GM10248 (cell line): ENCODE measurements at regions not wholly inside any gene's neighbourhood (a gene's known extent, or its start where the extent isn't known, plus 50 kb on each side); places are given as distances from the start of the nearest gene placed in this dataset.

Source experiments
- CTCF ChIA-PET: fragments of 300-600 bp; sonication (Branson Sonifier 250); formaldehyde crosslinking; extraction: SDS; loops from one replicate; lab custom pipeline; 2021; ENCODE audit warnings: antibody characterized with exemption; lab: Yijun Ruan, JAX
- POLR2A ChIA-PET: fragments of 350-650 bp; sonication (Branson Sonifier 250); formaldehyde crosslinking; extraction: SDS; loops from one replicate; lab custom pipeline; 2020; ENCODE audit warnings: antibody characterized with exemption; lab: Yijun Ruan, JAX
- DNase-seq: peaks from one replicate; pipeline ENCODE4 v3.0.0; 2012; ENCODE audit errors: extremely low spot score
- CTCF ChIP-seq: IDR thresholded peaks from 2 replicates; pipeline ENCODE4 v1.5.1; 2012; ENCODE audit warnings: mild to moderate bottlenecking, low read depth; ENCODE audit errors: extremely low read depth, missing control alignments, control extremely low read depth

GRCh38 chr1:78432016-78432415, 58.8 kb upstream of the PTGFR start:
- ChIA-PET POLR2A (no interaction called here), CTCF (no interaction called here)
- TF ChIP-seq CTCF, result no peak
- no peak for DNase-seq

GRCh38 chr1:78434351-78434750, 56.4 kb upstream of the PTGFR start:
- DNase-seq, result no peak
- no peak for TF ChIP-seq CTCF
- POLR2A ChIA-PET, result no interaction called here
- CTCF ChIA-PET, result interaction anchor here (1.2 to 2.2 kb wide), 3 partner anchors 10 to 30 kb away, joined by 3 to 8 read pairs (median 7); no protein-coding TSS in a partner anchor

GRCh38 chr1:78436961-78437360, 53.8 kb upstream of the PTGFR start:
- ChIA-PET POLR2A (no interaction called here), CTCF (interaction anchor here (1.0 to 1.2 kb wide), 3 partner anchors 10 to 76 kb away, joined by 3 read pairs; no protein-coding TSS in a partner anchor)
- no peak for DNase-seq
- no peak for TF ChIP-seq CTCF

GRCh38 chr1:78437396-78437795, 53.4 kb upstream of the PTGFR start:
- DNase-seq, result no peak
- ChIA-PET POLR2A (no interaction called here), CTCF (interaction anchor here (1.2 kb wide), 1 partner anchor 77 kb away, joined by 3 read pairs; no protein-coding TSS in a partner anchor)
- TF ChIP-seq CTCF, result no peak

- no peak for TF ChIP-seq CTCF
- DNase-seq, result no peak
- ChIA-PET POLR2A (no interaction called here), CTCF (interaction anchor here (1.2 kb wide), 1 partner anchor 77 kb away, joined by 3 read pairs; no protein-coding TSS in a partner anchor)
These were observed 52.8 kb upstream of the PTGFR start for GRCh38 chr1:78437941-78438340.

- no peak for DNase-seq
- no peak for TF ChIP-seq CTCF
- CTCF ChIA-PET, result no interaction called here
- POLR2A ChIA-PET, result no interaction called here
These were observed 50.4 kb upstream of the PTGFR start for GRCh38 chr1:78440381-78440793.
